Kidney glomerular epithelial cell (primary cell): ENCODE measurements at regions not wholly inside any gene's neighbourhood (a gene's known extent, or its start where the extent isn't known, plus 50 kb on each side); places are given as distances from the start of the nearest gene placed in this dataset.

ENCODE experiments used
- DNase-seq: peaks from one replicate; lab custom pipeline; 2025; lab: John Stamatoyannopoulos, UW

DNA sequence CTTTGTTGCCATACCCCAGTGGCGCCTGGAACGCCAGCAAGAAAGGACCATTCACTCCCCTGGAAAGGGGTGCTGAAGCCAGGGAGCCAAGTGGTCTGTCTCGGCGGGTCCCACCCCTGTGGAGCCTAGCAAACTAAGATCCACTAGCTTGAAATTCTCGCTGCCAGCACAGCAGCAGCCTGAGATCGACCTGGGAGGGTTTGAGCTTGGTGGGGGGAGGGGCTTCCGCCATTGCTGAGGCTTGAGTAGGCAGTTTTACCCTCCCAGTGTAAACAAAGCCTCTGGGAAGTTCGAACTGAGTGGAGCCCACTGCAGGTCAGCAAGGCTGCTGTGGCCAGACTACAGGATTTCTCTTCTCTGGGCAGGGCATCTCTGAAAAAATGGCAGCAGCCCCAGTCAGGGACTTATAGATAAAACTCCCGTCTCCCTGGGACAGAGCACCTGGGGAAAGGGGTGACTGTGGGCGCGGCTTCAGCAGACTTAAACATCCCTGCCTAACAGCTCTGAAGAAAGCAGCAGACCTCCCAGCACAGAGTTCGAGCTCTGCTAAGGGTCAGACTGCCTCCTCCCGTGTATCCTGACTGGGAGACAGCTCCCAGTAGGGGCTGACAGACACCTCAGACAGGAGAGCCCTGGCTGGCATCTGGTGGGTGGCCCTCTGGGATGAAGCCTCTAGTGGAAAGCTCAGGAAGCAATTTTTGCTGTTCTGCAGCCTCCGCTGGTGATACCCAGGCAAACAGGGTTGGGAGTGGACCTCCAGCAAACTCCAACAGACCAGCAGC is 281.1 kb upstream of the SP4 start:
- DNase-seq, result no peak

DNA sequence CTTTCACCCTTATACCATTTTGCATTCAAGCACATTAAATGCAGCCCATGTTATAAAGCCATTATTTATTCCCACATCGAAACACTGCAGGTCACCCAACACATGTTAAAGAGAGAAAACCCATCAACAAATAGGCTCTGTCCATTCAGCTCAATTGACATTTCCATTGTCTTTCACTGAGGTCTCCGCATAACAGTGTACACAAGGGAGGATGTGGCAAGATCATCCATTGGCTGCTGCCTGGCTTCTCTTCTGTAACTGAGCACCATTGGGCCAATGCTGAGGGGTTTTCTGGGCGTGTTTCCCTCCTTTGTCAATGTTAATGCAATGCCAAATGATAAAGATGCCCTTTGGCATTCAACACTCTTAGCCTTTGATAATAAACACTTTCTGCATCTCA is 278.1 kb upstream of the SP4 start:
- no peak for DNase-seq

DNA sequence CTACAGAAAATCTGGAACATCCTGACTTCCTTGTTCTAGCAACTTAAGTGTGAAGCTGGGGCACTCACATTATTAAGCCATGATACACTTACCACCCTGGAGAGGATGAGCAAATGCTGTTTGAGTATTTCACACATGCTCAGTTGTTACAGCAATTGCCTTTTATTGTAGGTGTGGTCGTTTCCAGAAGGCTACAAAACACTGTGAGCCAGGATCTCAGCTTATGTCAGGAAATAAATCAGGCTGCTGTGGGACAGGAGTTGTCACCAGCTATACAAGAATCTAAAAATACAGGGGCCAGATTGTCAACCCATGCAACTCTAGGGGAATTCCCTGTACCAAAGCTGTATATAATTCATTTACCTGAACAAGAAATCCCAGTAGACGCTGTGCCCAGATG is 273.3 kb upstream of the SP4 start:
- no peak for DNase-seq

DNA sequence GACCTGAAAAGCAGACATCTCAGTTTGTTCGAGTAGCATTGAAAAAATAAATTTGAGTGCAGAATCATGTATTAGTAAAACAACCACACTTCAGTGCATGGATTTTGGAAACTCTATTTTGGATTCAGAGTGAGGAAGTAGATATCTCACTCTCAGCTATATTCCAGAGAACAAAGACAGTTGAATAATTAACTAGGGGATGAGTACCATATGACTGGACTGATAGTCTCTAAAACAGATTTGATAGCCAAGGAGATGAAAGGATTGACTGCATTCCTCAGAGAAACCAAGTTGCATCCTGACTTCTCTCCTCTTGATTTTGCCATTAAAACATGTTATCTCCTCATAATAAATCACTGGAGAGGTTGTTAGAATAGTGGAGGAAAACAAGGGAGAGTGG is 268.4 kb upstream of the SP4 start:
- peak; percentile 60 for DNase-seq

- no peak for DNase-seq
These were observed 267.5 kb upstream of the SP4 start for GRCh38 chr7:21160401-21160800.

DNA sequence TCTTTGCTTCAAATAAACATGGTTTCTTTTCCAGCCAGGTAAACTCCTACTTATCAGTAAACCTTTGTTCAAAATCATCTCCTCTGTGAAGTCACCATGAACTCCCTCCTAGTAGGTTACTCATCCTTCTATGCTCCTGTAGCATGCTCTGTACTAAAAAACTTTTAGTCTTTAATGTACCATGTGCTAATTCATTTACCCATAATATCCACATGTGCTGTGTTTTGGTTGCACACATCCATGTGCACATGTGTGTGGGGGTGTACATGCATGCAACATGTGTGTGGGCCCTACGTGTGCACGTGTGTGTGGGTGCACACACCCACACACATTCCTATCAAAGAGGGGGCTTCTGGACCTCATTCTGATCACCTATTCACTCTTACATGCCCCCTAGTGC is 259.9 kb upstream of the SP4 start:
- no peak for DNase-seq

GRCh38 chr7:21169667-21170580 is 258.0 kb upstream of the SP4 start:
- DNase-seq, result no peak

DNA sequence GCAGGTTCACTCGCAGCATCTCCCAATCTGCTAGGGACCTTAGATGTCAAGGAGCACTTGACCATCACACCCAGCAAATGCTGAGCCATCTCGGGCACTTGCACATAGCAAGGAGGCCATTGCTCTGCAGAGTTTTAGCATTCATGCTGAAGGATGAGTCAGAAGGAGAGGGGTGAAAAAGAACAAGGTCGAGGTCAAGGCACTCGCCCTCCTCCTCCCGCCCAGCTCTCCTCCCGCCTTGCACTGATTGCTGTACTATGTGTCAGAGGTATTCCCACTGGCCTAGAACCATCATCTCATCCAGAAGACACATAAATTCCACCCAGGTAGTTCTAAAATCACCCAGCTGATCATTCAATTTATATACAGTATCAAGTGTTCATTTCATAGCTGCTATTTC is 255.1 kb upstream of the SP4 start:
- DNase-seq, result peak; percentile 33

- DNase-seq, result no peak
These were observed 254.4 kb upstream of the SP4 start for GRCh38 chr7:21173436-21173835.

DNA sequence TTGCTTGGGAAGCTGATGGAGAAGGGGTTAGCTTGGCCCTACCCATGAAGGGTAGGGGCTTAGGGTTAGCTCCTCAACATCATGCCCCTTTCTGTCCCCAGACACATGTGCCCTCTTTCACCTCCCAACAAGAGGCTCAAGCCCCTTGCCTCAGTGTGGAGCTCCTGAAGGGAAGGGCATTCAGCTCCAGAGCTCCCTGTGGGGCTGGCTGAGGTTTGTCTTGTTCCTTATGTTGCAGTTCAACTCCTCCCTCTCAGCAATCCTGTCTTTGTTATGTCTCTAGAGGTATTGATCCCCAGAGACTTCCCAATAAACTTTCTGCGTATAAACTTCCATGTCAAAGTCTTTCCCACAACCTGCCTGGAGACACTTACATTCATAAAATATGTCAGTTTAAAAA is 252.2 kb upstream of the SP4 start:
- DNase-seq, result no peak

- DNase-seq, result no peak
These were observed 242.8 kb upstream of the SP4 start for GRCh38 chr7:21184942-21185652.

- DNase-seq, result no peak
These were observed 242.1 kb upstream of the SP4 start for GRCh38 chr7:21185653-21186265.

DNA sequence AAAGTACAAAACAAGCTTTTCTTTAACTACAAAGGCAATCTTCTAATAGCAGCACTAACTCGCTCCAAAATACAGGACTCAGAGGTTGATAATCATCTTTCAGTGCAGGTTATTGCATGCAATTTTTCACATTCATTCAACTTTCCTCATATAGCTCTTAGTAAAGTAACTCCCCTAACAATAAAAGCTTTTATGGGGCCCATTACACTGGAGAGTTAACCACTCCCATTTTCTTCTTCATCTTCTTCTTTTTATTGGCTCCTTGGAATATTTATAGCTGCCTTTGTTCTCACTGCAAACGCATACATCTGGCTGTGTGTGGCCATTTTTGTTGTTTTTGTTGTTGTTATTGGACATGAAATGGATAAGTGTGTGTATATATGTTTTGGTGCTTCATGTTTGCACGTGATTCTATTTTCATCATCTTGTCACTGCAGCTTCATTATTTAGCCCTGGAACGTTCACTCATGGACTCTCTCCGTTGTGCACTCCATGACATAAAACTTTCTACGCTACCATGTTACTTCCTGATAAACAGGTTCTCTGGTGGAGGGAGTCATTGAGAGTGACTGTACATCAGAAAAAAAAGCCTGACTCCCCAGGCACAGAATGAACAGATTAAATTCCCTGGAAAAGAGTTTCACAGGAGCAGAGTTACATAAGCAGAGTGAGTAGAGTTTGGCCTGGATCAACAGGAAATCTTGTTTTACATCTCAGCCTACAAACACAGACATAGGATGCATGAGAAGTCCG is 236.4 kb upstream of the SP4 start:
- DNase-seq, result no peak

GRCh38 chr7:21192657-21193056 is 235.2 kb upstream of the SP4 start:
- peak; percentile 14 for DNase-seq

GRCh38 chr7:21193895-21194294 is 234.0 kb upstream of the SP4 start:
- DNase-seq, result no peak

GRCh38 chr7:21194936-21195335 is 232.9 kb upstream of the SP4 start:
- DNase-seq, result no peak

DNA sequence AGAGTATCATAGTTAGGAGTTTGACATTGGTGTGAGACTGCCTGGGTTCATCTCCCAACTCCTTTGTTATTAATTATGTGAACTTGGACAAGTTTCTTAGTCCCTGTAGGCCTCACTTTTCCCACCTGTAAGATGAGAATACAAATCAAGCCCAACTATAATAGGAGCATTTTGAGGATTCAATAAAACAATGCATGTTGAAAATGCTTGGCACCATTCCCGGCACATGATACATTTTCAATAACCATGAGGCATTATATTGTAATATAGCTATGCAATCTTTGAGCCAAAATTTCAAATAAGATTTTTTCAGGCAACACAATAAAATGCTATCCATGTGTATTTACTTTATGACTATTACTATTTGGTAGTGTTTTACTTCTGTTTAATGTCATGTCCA is 229.0 kb upstream of the SP4 start:
- no peak for DNase-seq

DNA sequence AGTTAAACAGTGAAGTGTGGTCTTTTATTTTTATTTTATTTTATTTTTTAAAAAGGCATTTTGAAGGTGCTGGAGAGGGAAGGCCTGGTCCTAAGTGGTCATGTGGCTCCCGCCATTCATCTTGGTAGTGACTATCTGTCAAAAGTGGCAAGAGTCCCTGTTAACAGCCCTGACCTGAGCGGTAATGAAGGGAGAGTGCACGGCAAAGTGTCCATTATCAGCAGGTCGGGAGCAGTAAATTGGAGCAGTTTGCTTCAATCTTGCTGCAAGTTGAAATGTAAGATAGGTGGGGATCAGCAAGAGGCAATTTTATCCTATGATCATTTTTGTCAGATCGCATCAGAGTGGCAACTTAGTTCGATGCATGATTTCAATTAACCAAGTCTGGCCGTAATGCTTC is 227.4 kb upstream of the SP4 start:
- no peak for DNase-seq

DNA sequence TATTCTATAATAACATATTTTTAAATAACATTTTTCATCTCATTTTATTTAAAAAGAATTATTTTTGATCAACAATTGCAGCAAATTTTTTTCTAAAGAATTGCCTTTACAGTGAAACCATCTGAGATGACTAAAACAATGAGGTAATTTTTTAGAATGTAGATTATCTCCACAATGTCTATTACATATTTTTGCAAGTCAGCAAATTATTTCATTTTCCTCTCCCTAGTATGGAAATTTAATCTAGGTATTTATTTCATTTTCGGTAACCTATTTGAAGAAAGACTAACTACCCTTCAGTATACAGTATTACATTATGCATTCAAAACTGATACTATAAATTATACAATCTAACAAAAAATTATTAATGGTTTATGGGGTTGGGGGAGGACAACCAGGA is 213.2 kb upstream of the SP4 start:
- DNase-seq, result no peak

DNA sequence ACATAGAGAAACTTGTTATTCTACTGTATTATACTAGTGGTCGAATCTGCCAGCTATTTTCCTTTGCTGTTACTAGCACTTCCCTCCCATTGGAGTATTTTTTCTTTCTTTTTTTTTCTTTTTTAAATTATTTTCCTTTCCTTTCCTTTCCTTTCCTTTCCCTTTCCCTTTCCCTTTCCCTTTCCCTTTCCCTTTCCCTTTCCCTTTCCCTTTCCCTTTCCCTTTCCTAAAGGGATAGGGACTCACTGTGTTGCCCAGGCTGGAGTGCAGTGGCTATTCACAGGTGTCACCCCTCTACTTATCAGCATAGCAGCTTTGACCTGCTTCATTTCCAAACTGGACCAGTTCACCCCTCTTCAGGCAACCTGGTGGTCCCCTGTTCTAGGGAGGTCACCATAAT is 212.6 kb upstream of the SP4 start:
- DNase-seq, result no peak

DNA sequence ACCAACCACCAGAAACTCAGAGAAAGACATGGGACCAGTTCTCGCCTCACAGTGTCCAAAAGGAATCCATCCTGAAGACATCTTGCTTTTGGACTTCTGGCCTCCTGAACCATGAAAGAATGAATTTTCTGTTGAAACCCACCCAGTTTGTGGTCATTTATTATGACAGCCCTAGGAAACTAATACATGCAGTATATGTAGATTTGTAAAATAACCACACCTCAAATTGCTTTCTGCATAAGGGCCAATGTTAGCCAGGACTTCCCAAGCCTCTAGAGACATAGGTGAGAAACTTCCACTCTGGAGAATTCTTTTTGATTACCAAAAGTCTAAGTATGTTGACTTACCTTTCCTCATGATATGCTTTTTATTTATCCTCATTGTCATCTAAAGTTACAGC is 210.5 kb upstream of the SP4 start:
- no peak for DNase-seq

- DNase-seq, result no peak
These were observed 209.7 kb upstream of the SP4 start for GRCh38 chr7:21218155-21218554.
